ENCODE measurements at regions not wholly inside any gene's neighbourhood (a gene's known extent, or its start where the extent isn't known, plus 50 kb on each side); places are given as distances from the start of the nearest gene placed in this dataset.

DNA sequence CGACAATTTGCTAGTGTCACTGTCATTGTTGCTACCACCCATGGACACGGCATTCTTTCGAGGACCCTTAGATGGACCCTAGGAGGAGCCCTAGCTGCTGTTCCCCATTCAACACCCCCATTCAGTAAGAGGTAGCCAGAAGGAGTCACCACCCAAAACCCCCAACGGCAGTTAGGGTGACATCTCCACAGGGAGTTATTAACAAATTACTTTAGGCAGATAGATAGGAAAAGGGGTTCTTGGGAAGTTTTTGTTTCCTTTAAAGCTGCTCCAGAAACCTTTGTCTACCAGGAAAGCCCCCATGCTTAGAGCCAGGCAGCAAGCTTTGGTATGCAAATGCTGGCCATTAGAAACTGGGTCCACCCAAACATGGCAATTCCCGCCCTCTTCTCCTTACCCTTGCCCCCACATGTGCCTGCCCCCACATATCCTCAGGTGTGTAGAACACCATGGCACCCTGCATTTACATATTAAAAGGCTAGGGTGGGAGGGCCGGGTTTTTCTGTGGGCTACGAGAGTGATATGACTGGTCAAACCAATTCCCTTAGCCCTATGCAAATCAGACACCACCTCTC is 190.9 kb downstream of the SLITRK6 start:
- peaks cover 24% of the 10 kb centered on the region for H3K9me3 Mint-ChIP-seq
- no peaks in the 10 kb centered on the region for H3K27me3 Mint-ChIP-seq (ENCODE audit: low read depth)
- DNase-seq = no peak
- H3K4me1 Mint-ChIP-seq (ENCODE audit: low read depth) = no peaks in the 10 kb centered on the region
- no peak for ATAC-seq
- H3K4me3 Mint-ChIP-seq = no peak overlapping the region
- no peaks in the 10 kb centered on the region for H3K36me3 Mint-ChIP-seq (ENCODE audit: insufficient read depth)

- ATAC-seq = no peak
- Mint-ChIP-seq H3K27me3 (ENCODE audit: low read depth) (no peaks in the 10 kb centered on the region), H3K9me3 (peaks cover 19% of the 10 kb centered on the region), H3K4me1 (ENCODE audit: low read depth) (no peaks in the 10 kb centered on the region), H3K36me3 (ENCODE audit: insufficient read depth) (no peaks in the 10 kb centered on the region), H3K4me3 (no peak overlapping the region)
- DNase-seq = no peak
Measured at GRCh38 chr13:85603735-85604134, 195.5 kb downstream of the SLITRK6 start.

- no peaks in the 10 kb centered on the region for H3K36me3 Mint-ChIP-seq (ENCODE audit: insufficient read depth)
- H3K9me3 Mint-ChIP-seq = peaks cover 18% of the 10 kb centered on the region
- no peaks in the 10 kb centered on the region for H3K27me3 Mint-ChIP-seq (ENCODE audit: low read depth)
- ATAC-seq (no peak), DNase-seq (no peak)
- no peaks in the 10 kb centered on the region for H3K4me1 Mint-ChIP-seq (ENCODE audit: low read depth)
- H3K4me3 Mint-ChIP-seq = no peak overlapping the region
Measured at GRCh38 chr13:85601526-85601925, 197.7 kb downstream of the SLITRK6 start.

DNA sequence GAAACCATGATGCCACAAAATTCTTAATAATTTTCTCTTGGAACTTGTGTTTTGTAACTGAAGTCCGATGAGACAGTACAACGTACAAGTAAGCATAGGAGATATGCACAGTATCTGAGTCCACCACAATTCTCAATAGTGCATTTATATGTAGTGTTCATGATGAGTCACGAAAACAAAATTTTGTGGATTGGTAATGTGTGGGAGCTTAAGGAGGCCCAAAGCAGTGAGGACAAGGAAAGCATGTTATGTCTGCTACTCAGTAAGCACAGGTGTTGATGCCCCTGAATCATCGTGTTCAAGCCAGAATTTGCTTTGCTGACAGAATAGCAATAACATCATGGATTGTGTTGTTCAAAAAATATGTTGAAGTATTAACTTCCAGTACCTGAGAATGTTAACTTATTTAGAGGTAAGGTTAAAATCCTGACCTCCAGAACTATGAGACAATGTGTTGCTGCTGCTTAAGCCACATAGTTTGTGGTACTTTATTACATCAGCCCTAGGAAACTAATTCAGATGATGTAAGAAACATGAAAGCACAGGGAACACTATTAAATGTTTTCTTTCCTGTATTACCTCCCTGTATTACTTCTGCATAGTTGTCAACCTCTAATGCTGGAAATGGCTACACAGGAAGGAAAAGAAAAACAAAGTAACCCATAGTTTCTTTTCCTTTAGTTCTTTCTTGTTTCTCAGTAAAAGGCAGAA is 201.3 kb downstream of the SLITRK6 start:
- no peak for DNase-seq
- H3K9me3 Mint-ChIP-seq = peaks cover 8% of the 10 kb centered on the region
- no peaks in the 10 kb centered on the region for H3K36me3 Mint-ChIP-seq (ENCODE audit: insufficient read depth)
- H3K4me3 Mint-ChIP-seq = no peak overlapping the region
- H3K4me1 Mint-ChIP-seq (ENCODE audit: low read depth) = no peaks in the 10 kb centered on the region
- no peaks in the 10 kb centered on the region for H3K27me3 Mint-ChIP-seq (ENCODE audit: low read depth)
- no peak for ATAC-seq

- H3K4me1 Mint-ChIP-seq (ENCODE audit: low read depth) = no peaks in the 10 kb centered on the region
- ATAC-seq (no peak), DNase-seq (no peak)
- H3K36me3 Mint-ChIP-seq (ENCODE audit: insufficient read depth) = no peaks in the 10 kb centered on the region
- peaks cover 18% of the 10 kb centered on the region for H3K9me3 Mint-ChIP-seq
- H3K27me3 Mint-ChIP-seq (ENCODE audit: low read depth) = no peaks in the 10 kb centered on the region
- no peak overlapping the region for H3K4me3 Mint-ChIP-seq
Measured at GRCh38 chr13:85592211-85592610, 207.0 kb downstream of the SLITRK6 start.

DNA sequence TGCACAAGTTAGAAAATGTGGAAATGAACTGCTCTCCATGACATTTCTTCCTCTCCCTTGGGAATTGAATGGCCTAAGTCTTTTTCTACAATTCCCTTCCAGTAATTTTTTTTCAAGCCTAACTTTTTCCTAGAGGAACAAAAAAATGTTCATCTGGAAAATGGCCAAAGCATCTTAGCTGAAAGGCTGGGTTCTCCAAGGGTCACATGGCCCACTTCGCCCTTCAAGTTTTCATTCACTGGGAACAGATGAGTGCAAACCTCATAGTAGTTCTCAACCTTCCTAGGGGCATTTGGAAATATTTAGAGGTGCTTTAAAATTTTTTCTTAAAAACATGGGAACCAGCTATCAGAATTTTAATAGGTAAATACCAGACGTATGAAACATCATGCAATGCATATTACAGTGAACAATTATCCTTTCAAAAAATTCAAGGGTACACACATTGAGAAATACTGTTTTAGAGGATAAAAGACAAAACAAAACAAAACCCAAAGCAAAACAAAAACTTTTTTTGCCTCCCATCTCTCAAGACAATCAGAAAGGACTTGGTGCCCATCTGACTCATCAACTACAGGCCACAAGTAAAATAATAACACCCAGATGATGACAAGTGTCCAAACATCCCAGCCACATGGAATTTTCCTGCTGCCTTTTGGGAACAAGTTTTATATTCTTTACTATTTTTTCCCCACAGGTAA is 208.8 kb downstream of the SLITRK6 start:
- Mint-ChIP-seq H3K36me3 (ENCODE audit: insufficient read depth) (no peaks in the 10 kb centered on the region), H3K4me3 (no peak overlapping the region), H3K4me1 (ENCODE audit: low read depth) (no peaks in the 10 kb centered on the region), H3K9me3 (peaks cover 19% of the 10 kb centered on the region), H3K27me3 (ENCODE audit: low read depth) (no peaks in the 10 kb centered on the region)
- DNase-seq (no peak), ATAC-seq (no peak)

DNA sequence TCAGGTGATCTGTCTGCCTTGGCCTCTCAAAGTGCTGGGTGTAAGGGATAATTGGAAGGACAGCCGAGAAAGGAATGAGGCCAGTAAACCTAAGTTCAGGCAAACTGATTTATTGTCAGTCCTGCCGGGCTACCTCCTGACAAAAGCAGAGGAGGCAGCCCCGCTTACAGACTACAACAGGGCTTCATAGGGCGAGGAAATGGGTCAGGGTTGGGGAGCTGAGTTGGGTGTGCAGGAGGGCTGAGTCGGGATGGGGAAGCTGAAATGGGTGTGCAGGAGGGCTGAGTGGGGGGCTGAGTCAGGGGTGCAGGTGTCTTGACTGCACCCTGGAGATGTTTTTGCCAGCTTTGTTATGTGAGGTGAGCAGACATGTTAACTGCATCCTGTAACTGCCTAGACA is 210.2 kb downstream of the SLITRK6 start:
- ATAC-seq (no peak), DNase-seq (no peak)
- Mint-ChIP-seq H3K4me1 (ENCODE audit: low read depth) (no peaks in the 10 kb centered on the region), H3K9me3 (peaks cover 18% of the 10 kb centered on the region), H3K36me3 (ENCODE audit: insufficient read depth) (no peaks in the 10 kb centered on the region), H3K4me3 (no peak overlapping the region), H3K27me3 (ENCODE audit: low read depth) (no peaks in the 10 kb centered on the region)

- H3K4me3 Mint-ChIP-seq = no peak overlapping the region
- H3K9me3 Mint-ChIP-seq = peaks cover 18% of the 10 kb centered on the region
- no peaks in the 10 kb centered on the region for H3K4me1 Mint-ChIP-seq (ENCODE audit: low read depth)
- DNase-seq = no peak
- no peaks in the 10 kb centered on the region for H3K36me3 Mint-ChIP-seq (ENCODE audit: insufficient read depth)
- no peak for ATAC-seq
- H3K27me3 Mint-ChIP-seq (ENCODE audit: low read depth) = no peaks in the 10 kb centered on the region
Measured at GRCh38 chr13:85588359-85588758, 210.9 kb downstream of the SLITRK6 start.

DNA sequence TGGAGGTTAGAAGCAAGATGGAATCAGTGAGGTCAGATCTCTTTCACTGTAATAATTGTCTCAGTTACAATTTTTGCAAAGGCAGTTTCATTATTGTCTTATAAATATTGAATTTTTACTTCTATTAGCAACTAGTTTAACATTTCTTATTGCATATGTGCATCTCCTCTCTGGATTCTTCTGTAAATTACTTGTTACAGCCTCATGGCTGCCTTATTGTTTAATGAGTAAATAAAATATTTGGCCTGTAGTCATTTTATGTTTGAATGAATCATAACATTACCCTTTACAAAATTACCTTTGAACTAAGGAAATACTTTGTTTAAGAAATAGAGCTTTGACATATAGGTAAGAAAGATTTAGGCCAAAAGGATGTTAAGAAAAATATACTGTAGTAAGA is 212.4 kb downstream of the SLITRK6 start:
- no peak for ATAC-seq
- Mint-ChIP-seq H3K4me3 (no peak overlapping the region), H3K4me1 (ENCODE audit: low read depth) (no peaks in the 10 kb centered on the region), H3K27me3 (ENCODE audit: low read depth) (no peaks in the 10 kb centered on the region), H3K9me3 (peaks cover 14% of the 10 kb centered on the region), H3K36me3 (ENCODE audit: insufficient read depth) (no peaks in the 10 kb centered on the region)
- DNase-seq = no peak

GRCh38 chr13:85586422-85586831 is 212.8 kb downstream of the SLITRK6 start:
- Mint-ChIP-seq H3K4me1 (ENCODE audit: low read depth) (no peaks in the 10 kb centered on the region), H3K27me3 (ENCODE audit: low read depth) (no peaks in the 10 kb centered on the region), H3K4me3 (no peak overlapping the region), H3K36me3 (ENCODE audit: insufficient read depth) (no peaks in the 10 kb centered on the region), H3K9me3 (peaks cover 14% of the 10 kb centered on the region)
- no peak for DNase-seq
- ATAC-seq = no peak

DNA sequence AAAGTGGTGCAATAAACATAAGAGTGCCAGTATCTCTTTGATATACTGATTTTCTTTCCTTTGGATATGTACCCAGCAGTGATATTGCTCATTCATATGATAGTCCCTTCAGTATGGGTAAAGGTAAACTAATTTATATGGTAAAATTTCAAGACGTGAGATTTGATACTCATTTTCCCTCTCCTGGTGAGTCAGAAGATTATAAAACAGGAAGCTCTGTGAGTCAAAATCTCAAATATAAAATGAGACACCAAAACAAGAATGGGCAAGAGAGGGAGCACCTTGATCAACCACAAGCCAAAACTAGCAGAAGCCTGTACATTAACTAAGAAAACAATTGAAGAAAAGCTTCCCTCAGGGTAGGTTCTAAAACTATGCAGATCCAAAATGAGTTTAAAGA is 216.3 kb downstream of the SLITRK6 start:
- Mint-ChIP-seq H3K36me3 (ENCODE audit: insufficient read depth) (no peaks in the 10 kb centered on the region), H3K4me1 (ENCODE audit: low read depth) (no peaks in the 10 kb centered on the region), H3K9me3 (peaks cover 10% of the 10 kb centered on the region), H3K27me3 (ENCODE audit: low read depth) (no peaks in the 10 kb centered on the region), H3K4me3 (no peak overlapping the region)
- no peak for ATAC-seq
- no peak for DNase-seq

DNA sequence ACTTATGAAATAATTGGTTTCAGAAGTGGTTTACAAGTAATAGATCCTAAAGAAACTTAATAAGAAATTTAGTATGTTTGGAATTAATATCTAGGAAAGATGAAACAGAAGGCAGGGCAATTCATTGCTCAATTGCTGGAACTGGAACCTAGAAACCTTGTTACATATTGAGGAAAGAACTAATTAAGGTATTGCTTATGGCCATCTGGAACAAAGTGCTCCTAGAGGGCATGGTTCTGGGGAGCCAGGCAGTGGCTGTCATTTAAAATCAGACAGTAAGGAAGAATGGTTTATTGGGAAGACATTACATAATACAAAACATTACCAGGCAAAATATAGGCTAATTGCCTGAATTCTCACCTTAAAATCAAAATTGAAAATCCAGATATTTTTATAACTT is 224.1 kb downstream of the SLITRK6 start:
- H3K9me3 Mint-ChIP-seq = peaks cover 4% of the 10 kb centered on the region
- no peaks in the 10 kb centered on the region for H3K4me1 Mint-ChIP-seq (ENCODE audit: low read depth)
- H3K4me3 Mint-ChIP-seq = no peak overlapping the region
- ATAC-seq (no peak), DNase-seq (no peak)
- H3K36me3 Mint-ChIP-seq (ENCODE audit: insufficient read depth) = no peaks in the 10 kb centered on the region
- H3K27me3 Mint-ChIP-seq (ENCODE audit: low read depth) = no peaks in the 10 kb centered on the region

GRCh38 chr13:85567909-85568308 is 231.3 kb downstream of the SLITRK6 start:
- Mint-ChIP-seq H3K27me3 (ENCODE audit: low read depth) (no peaks in the 10 kb centered on the region), H3K4me1 (ENCODE audit: low read depth) (no peaks in the 10 kb centered on the region), H3K9me3 (peaks cover under 1% of the 10 kb centered on the region), H3K4me3 (no peak overlapping the region), H3K36me3 (ENCODE audit: insufficient read depth) (no peaks in the 10 kb centered on the region)
- DNase-seq (no peak), ATAC-seq (no peak)

DNA sequence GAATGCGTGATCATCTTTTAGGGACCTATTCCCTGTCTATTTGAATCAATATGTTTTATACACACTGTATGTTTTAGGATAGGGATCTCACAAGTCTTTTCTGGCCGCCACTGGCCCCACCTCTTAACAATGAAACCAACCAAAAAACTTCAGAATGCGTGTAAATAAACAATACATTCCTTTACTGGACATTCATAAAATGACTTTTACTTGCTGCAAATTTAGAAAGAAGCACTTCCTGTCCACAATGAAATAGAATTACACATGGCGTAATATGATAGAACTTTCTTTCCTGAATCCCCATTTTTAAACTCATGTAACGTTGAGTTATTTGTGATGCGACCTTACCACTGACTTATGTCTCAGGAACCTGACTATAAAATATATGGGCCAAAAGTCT is 233.6 kb downstream of the SLITRK6 start:
- Mint-ChIP-seq H3K27me3 (ENCODE audit: low read depth) (no peaks in the 10 kb centered on the region), H3K4me3 (no peak overlapping the region), H3K4me1 (ENCODE audit: low read depth) (no peaks in the 10 kb centered on the region), H3K36me3 (ENCODE audit: insufficient read depth) (no peaks in the 10 kb centered on the region), H3K9me3 (no peaks in the 10 kb centered on the region)
- DNase-seq = no peak
- ATAC-seq = no peak

DNA sequence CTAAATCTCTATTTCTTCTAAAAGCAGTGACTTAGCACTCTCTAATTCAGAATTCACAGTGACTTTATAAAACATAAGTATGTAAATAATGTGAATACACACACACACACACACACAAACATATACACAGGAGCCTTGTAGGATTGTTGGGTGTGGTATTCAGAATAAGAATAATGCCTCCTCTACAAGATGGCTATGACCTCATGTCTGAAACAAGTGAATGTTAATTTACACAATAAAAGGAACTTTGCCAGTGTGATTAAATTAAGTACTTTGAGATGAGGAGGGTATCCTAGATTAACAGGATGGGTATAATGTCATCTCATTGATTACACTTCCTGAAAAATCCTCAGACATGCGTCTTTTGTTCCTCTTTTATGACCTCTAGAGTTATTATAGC is 234.6 kb downstream of the SLITRK6 start:
- Mint-ChIP-seq H3K9me3 (peaks cover under 1% of the 10 kb centered on the region), H3K36me3 (ENCODE audit: insufficient read depth) (no peaks in the 10 kb centered on the region), H3K4me3 (no peak overlapping the region), H3K4me1 (ENCODE audit: low read depth) (no peaks in the 10 kb centered on the region), H3K27me3 (ENCODE audit: low read depth) (no peaks in the 10 kb centered on the region)
- DNase-seq = no peak
- no peak for ATAC-seq

All from activated T-cell treated with anti-CD3 and anti-CD28 coated beads, Interleukin-2, amount 50 U/mL, for 4 hours (primary cell).